ENCODE measurements at regions not wholly inside any gene's neighbourhood (a gene's known extent, or its start where the extent isn't known, plus 50 kb on each side); places are given as distances from the start of the nearest gene placed in this dataset.

GRCh38 chr16:7124701-7125100, 207.9 kb upstream of the RBFOX1 start:
- CTCF ChIA-PET, result no interaction called here
- POLR2A ChIA-PET, result no interaction called here
- TF ChIP-seq CTCF (IDR thresholded peaks at IDR 0.05; ENCODE audit: insufficient read depth, low read length, missing control alignments), result no peak
- no peak for DNase-seq (ENCODE audit: low read depth, low spot score)
- no peak overlapping the region for H3K4me3 ChIP-seq (ENCODE audit: low read depth, low read length)

- POLR2A ChIA-PET, result no interaction called here
- H3K4me3 ChIP-seq (ENCODE audit: low read depth, low read length), result no peak overlapping the region
- no peak for TF ChIP-seq CTCF (IDR thresholded peaks at IDR 0.05; ENCODE audit: insufficient read depth, low read length, missing control alignments)
- CTCF ChIA-PET, result no interaction called here
- no peak for DNase-seq (ENCODE audit: low read depth, low spot score)
Measured at GRCh38 chr16:7124242-7124641, 208.4 kb upstream of the RBFOX1 start.

GRCh38 chr16:7116734-7117133, 215.9 kb upstream of the RBFOX1 start:
- ChIA-PET POLR2A (no interaction called here), CTCF (no interaction called here)
- DNase-seq (ENCODE audit: low read depth, low spot score), result no peak
- TF ChIP-seq CTCF (IDR thresholded peaks at IDR 0.05; ENCODE audit: insufficient read depth, low read length, missing control alignments), result no peak
- no peak overlapping the region for H3K4me3 ChIP-seq (ENCODE audit: low read depth, low read length)

- CTCF ChIA-PET, result no interaction called here
- no peak for TF ChIP-seq CTCF (IDR thresholded peaks at IDR 0.05; ENCODE audit: insufficient read depth, low read length, missing control alignments)
- H3K4me3 ChIP-seq (ENCODE audit: low read depth, low read length), result no peak overlapping the region
- DNase-seq (ENCODE audit: low read depth, low spot score), result no peak
- POLR2A ChIA-PET, result no interaction called here
Measured at GRCh38 chr16:7115898-7116297, 216.7 kb upstream of the RBFOX1 start.

GRCh38 chr16:7113949-7114348, 218.7 kb upstream of the RBFOX1 start:
- ChIA-PET POLR2A (no interaction called here), CTCF (no interaction called here)
- no peak for DNase-seq (ENCODE audit: low read depth, low spot score)
- TF ChIP-seq CTCF (IDR thresholded peaks at IDR 0.05; ENCODE audit: insufficient read depth, low read length, missing control alignments), result no peak
- no peak overlapping the region for H3K4me3 ChIP-seq (ENCODE audit: low read depth, low read length)

GRCh38 chr16:7113395-7113794, 219.2 kb upstream of the RBFOX1 start:
- POLR2A ChIA-PET, result no interaction called here
- CTCF ChIA-PET, result no interaction called here
- H3K4me3 ChIP-seq (ENCODE audit: low read depth, low read length), result no peak overlapping the region
- no peak for TF ChIP-seq CTCF (IDR thresholded peaks at IDR 0.05; ENCODE audit: insufficient read depth, low read length, missing control alignments)
- no peak for DNase-seq (ENCODE audit: low read depth, low spot score)

All from AG04449 (cell line).